Keratinocyte (primary cell): ENCODE measurements at regions not wholly inside any gene's neighbourhood (a gene's known extent, or its start where the extent isn't known, plus 50 kb on each side); places are given as distances from the start of the nearest gene placed in this dataset.

Source experiments
- DNase-seq: peaks from one replicate; pipeline ENCODE4 v3.0.0-alpha.2; 2011; ENCODE audit warnings: low read depth, missing footprints, low spot score
- FAIRE-seq: peaks from 2 replicates; lab custom pipeline; 2011; peaks lifted over from hg19 to GRCh38; lab: Jason Lieb, UNC
- H2AFZ ChIP-seq: 2 replicates; pipeline ENCODE4 v1.6.0; 2012; ENCODE audit warnings: low read length, control low read depth, inconsistent platforms; ENCODE audit not compliant: control insufficient read depth
- H3K27ac ChIP-seq: 2 replicates; pipeline ENCODE4 v1.5.1; 2011; ENCODE audit warnings: low read length; ENCODE audit not compliant: control insufficient read depth, insufficient read depth
- H3K27me3 ChIP-seq: 3 replicates; pipeline ENCODE4 v1.6.0; 2011; ENCODE audit warnings: low read length; ENCODE audit not compliant: control insufficient read depth, insufficient read depth; ENCODE audit errors: extremely low read depth
- H3K36me3 ChIP-seq, 2 experiments: 2 replicates in 1 of 2; 3 replicates in 1 of 2; pipeline ENCODE4 v1.5.1; 2011; ENCODE audit warnings: low read length in 2 of 2, mild to moderate bottlenecking in 1 of 2; ENCODE audit not compliant: control insufficient read depth in 2 of 2, insufficient read depth in 2 of 2; ENCODE audit errors: extremely low read depth in 1 of 2
- H3K4me1 ChIP-seq: 3 replicates; pipeline ENCODE4 v1.5.1; 2011; ENCODE audit warnings: low read length; ENCODE audit not compliant: control insufficient read depth, insufficient read depth; ENCODE audit errors: extremely low read depth
- H3K4me2 ChIP-seq: 3 replicates; pipeline ENCODE4 v1.6.0; 2011; ENCODE audit warnings: low read depth, low read length; ENCODE audit not compliant: control insufficient read depth, insufficient read depth; ENCODE audit errors: extremely low read depth
- H3K4me3 ChIP-seq, 3 experiments: fragments of 200-600 bp in 1 of 3; sonication (generic) in 1 of 3; 2 replicates in 2 of 3; 3 replicates in 1 of 3; pipeline ENCODE4 v1.5.1; 2011 to 2016; ENCODE audit warnings: low read length in 3 of 3, mild to moderate bottlenecking in 3 of 3, control low read depth in 2 of 3, inconsistent platforms in 1 of 3, low read depth in 1 of 3, mixed read lengths in 1 of 3, mixed run types in 1 of 3, moderate library complexity in 1 of 3; ENCODE audit not compliant: control insufficient read depth in 2 of 3, insufficient read depth in 2 of 3; ENCODE audit errors: extremely low read depth in 1 of 3
- H3K79me2 ChIP-seq: 2 replicates; pipeline ENCODE4 v1.6.0; 2012; ENCODE audit warnings: low read length; ENCODE audit not compliant: control insufficient read depth, insufficient read depth
- H3K9ac ChIP-seq: 3 replicates; pipeline ENCODE4 v1.6.0; 2011; ENCODE audit warnings: low read length; ENCODE audit not compliant: control insufficient read depth, insufficient read depth; ENCODE audit errors: extremely low read depth
- H3K9me1 ChIP-seq: 3 replicates; pipeline ENCODE4 v1.6.0; 2011; ENCODE audit warnings: low read length; ENCODE audit not compliant: control insufficient read depth, insufficient read depth; ENCODE audit errors: extremely low read depth
- H3K9me3 ChIP-seq: 2 replicates; pipeline ENCODE4 v1.5.1; 2012; ENCODE audit warnings: low read depth, low read length; ENCODE audit not compliant: control insufficient read depth
- H4K20me1 ChIP-seq: 3 replicates; pipeline ENCODE4 v1.6.0; 2011; ENCODE audit warnings: low read length; ENCODE audit not compliant: control insufficient read depth, insufficient read depth; ENCODE audit errors: extremely low read depth
- CTCF ChIP-seq, 3 experiments: IDR thresholded peaks in 1 of 3; conservative IDR thresholded peaks in 1 of 3; optimal IDR thresholded peaks in 1 of 3; 2 replicates in 2 of 3; 3 replicates in 1 of 3; pipeline versions ENCODE3 to v1.5.1; 2011; ENCODE audit warnings: low read length in 3 of 3, mild to moderate bottlenecking in 3 of 3, moderate library complexity in 2 of 3, control low read depth in 1 of 3, inconsistent platforms in 1 of 3; ENCODE audit not compliant: insufficient read depth in 2 of 3; ENCODE audit errors: extremely low read depth in 1 of 3
- EZH2 ChIP-seq: IDR thresholded peaks from one replicate; pipeline ENCODE4 v1.6.1; 2012; ENCODE audit warnings: inconsistent platforms, mild to moderate bottlenecking, low read length, moderate library complexity
- dilution Hi-C: fragments of 300-500 bp; cut with MboI; formaldehyde crosslinking; loops from one replicate; pipeline ENCODE4 v1.7.0; 2020; ENCODE audit warnings: low sequenced_read_pairs; ENCODE audit not compliant: extremely low pct_ligation_motif_present

DNA sequence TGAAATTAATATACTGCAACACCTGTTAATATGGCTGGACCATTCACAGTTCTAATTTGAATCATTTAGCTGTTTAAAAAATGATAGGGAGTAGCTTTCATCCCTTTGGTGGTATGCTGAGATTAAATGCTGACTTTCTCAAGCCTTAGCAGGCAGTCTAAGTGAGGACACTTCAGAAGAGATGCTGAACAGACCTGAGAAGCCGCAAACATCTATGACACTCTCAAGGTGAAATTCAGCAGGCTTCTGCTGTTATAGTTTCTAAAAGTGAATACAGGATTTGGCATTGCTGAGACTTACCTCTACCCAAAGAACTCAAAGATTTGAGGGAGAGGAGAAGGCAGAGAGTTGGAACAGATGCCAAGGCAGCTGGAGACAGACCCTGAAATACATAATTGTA is 431.2 kb upstream of the FAM98A start:
- DNase-seq (no peak), FAIRE-seq (no peak)
- dilution Hi-C loops = no loop called here
- Histone ChIP-seq H3K36me3 (no peaks in the 10 kb centered on the region), H3K4me1 (no peaks in the 10 kb centered on the region), H3K9ac (no peak overlapping the region), H3K27me3 (no peaks in the 10 kb centered on the region), H3K79me2 (no peaks in the 10 kb centered on the region), H3K27ac (no peak overlapping the region), H4K20me1 (no peaks in the 10 kb centered on the region), H2AFZ (no peak overlapping the region), H3K4me2 (no peak overlapping the region), H3K9me1 (no peaks in the 10 kb centered on the region), H3K9me3 (no peaks in the 10 kb centered on the region), H3K4me3 (no peak overlapping the region)
- TF ChIP-seq EZH2 (no peak), CTCF (optimal IDR thresholded peaks at IDR 0.05 in 1 of 3, IDR thresholded peaks at IDR 0.05 in 1 of 3, conservative IDR thresholded peaks at IDR 0.05 in 1 of 3; ENCODE audit: extremely low read depth in 1 of 3, insufficient read depth in 2 of 3, low read length in 3 of 3) (no peak)

- Histone ChIP-seq H3K4me1 (no peaks in the 10 kb centered on the region), H2AFZ (no peak overlapping the region), H3K27me3 (no peaks in the 10 kb centered on the region), H3K9me3 (no peaks in the 10 kb centered on the region), H3K4me3 (no peak overlapping the region), H3K4me2 (no peak overlapping the region), H4K20me1 (no peaks in the 10 kb centered on the region), H3K79me2 (no peaks in the 10 kb centered on the region), H3K27ac (no peak overlapping the region), H3K36me3 (no peaks in the 10 kb centered on the region), H3K9me1 (no peaks in the 10 kb centered on the region), H3K9ac (no peak overlapping the region)
- no peak for FAIRE-seq
- dilution Hi-C loops = no loop called here
- TF ChIP-seq CTCF (optimal IDR thresholded peaks at IDR 0.05 in 1 of 3, IDR thresholded peaks at IDR 0.05 in 1 of 3, conservative IDR thresholded peaks at IDR 0.05 in 1 of 3; ENCODE audit: extremely low read depth in 1 of 3, insufficient read depth in 2 of 3, low read length in 3 of 3) = no peak
- no peak for TF ChIP-seq EZH2
- no peak for DNase-seq
These were observed 430.0 kb upstream of the FAM98A start for GRCh38 chr2:34029073-34029472.
